HepG2 (cell line): ENCODE measurements at regions not wholly inside any gene's neighbourhood (a gene's known extent, or its start where the extent isn't known, plus 50 kb on each side); places are given as distances from the start of the nearest gene placed in this dataset.

Experiments used
- ATAC-seq: fragments of 200-7000 bp; cut with Tn5 transposase; 3 replicates; pipeline ENCODE4 v1.9.1; 2020; ENCODE audit warnings: mild to moderate bottlenecking, moderate library complexity
- BruUV-seq: library from RNA; stranded (reverse); fragments of 400-500 nt; replicated peaks from 2 replicates; lab custom pipeline; 2021; lab: Mats Ljungman, UMichigan
- CTCF ChIA-PET: fragments of 300-600 bp; formaldehyde crosslinking; extraction: SDS; loops from one replicate; lab custom pipeline; 2021; ENCODE audit warnings: low total read pairs, inconsistent platforms, low intra/inter-chr PET ratio; lab: Yijun Ruan, JAX
- POLR2A ChIA-PET: fragments of 350-600 bp; sonication (Branson Sonifier 250); formaldehyde crosslinking; loops from one replicate; lab custom pipeline; 2020; ENCODE audit warnings: antibody characterized with exemption, inconsistent platforms; lab: Yijun Ruan, JAX
- DNase-seq: peaks from one replicate; pipeline ENCODE4 v3.0.0-alpha.2; 2015; ENCODE audit warnings: low spot score
- FAIRE-seq: peaks from 3 replicates; lab custom pipeline; 2011; peaks lifted over from hg19 to GRCh38; lab: Jason Lieb, UNC
- H2AFZ ChIP-seq: one replicate; pipeline ENCODE4 v1.6.1; 2011; ENCODE audit warnings: low read length, inconsistent platforms
- H3K27ac ChIP-seq: fragments of 300-600 bp; 3 replicates; pipeline ENCODE4 v1.8.0; 2011; ENCODE audit warnings: mixed run types, mild to moderate bottlenecking, mixed read lengths, low read length, inconsistent platforms; ENCODE audit not compliant: insufficient read depth; ENCODE audit errors: extremely low read length
- H3K27me3 ChIP-seq, 2 experiments: fragments of 200-600 bp in 1 of 2; 2 replicates in 1 of 2; 3 replicates in 1 of 2; pipeline versions ENCODE4 v1.6.0 to v1.8.0; 2011; ENCODE audit warnings: low read length in 2 of 2, mild to moderate bottlenecking in 2 of 2, moderate library complexity in 2 of 2, inconsistent platforms in 1 of 2; ENCODE audit not compliant: insufficient read depth in 2 of 2, control insufficient read depth in 1 of 2
- H3K36me3 ChIP-seq, 2 experiments: fragments of 200-600 bp in 1 of 2; replicated peaks in 1 of 2; 2 replicates in 1 of 2; 3 replicates in 1 of 2; pipeline versions ENCODE4 v1.5.1 to v1.8.0; 2011; ENCODE audit warnings: low read length in 2 of 2, inconsistent platforms in 1 of 2; ENCODE audit not compliant: insufficient read depth in 2 of 2, control insufficient read depth in 1 of 2
- H3K4me1 ChIP-seq: 2 replicates; pipeline ENCODE4 v1.5.1; 2012; ENCODE audit warnings: low read length, inconsistent platforms; ENCODE audit not compliant: insufficient read depth
- H3K4me2 ChIP-seq: 2 replicates; pipeline ENCODE4 v1.6.0; 2011; ENCODE audit warnings: low read depth, low read length, inconsistent platforms
- H3K4me3 ChIP-seq, 3 experiments: fragments of 200-600 bp in 1 of 3; sonication (generic), shearing (Covaris generic) in 1 of 3; replicated peaks in 1 of 3; 2 replicates each; pipeline ENCODE4 v1.5.1; 2011 to 2016; ENCODE audit warnings: low read length in 3 of 3, inconsistent platforms in 2 of 3, low read depth in 2 of 3, mild to moderate bottlenecking in 2 of 3, control low read depth in 1 of 3, mixed read lengths in 1 of 3; ENCODE audit not compliant: insufficient read depth in 1 of 3
- H3K79me2 ChIP-seq: one replicate; pipeline ENCODE4 v1.6.1; 2011; ENCODE audit warnings: low read length, inconsistent platforms; ENCODE audit not compliant: insufficient read depth
- H3K9ac ChIP-seq: 2 replicates; pipeline ENCODE4 v1.6.0; 2011; ENCODE audit warnings: mild to moderate bottlenecking, low read depth, low read length, inconsistent platforms; ENCODE audit not compliant: insufficient read depth
- H3K9me3 ChIP-seq: 2 replicates; pipeline ENCODE4 v1.5.1; 2012; ENCODE audit warnings: mild to moderate bottlenecking, low read length
- H4K20me1 ChIP-seq: 2 replicates; pipeline ENCODE4 v1.6.0; 2011; ENCODE audit warnings: inconsistent platforms, mild to moderate bottlenecking, low read length, moderate library complexity; ENCODE audit not compliant: insufficient read depth
- AHR ChIP-seq: IDR thresholded peaks from 2 replicates; pipeline ENCODE4 v1.6.1; 2018; ENCODE audit warnings: missing genetic modification reagents, missing compliant biosample characterization
- ETV5 ChIP-seq: IDR thresholded peaks from 2 replicates; pipeline ENCODE4 v1.6.1; 2018; ENCODE audit warnings: missing biosample characterization, missing genetic modification reagents, inconsistent platforms, borderline replicate concordance
- FOXO1 ChIP-seq: sonication (generic); formaldehyde crosslinking; IDR thresholded peaks from 2 replicates; pipeline ENCODE4 v1.4.0; 2020; ENCODE audit warnings: missing genetic modification reagents
- GTF2F1 ChIP-seq: fragments of 150-350 bp; IDR thresholded peaks from 2 replicates; pipeline ENCODE4 v1.6.1; 2014; ENCODE audit warnings: low read length
- MLLT10 ChIP-seq: sonication (generic); formaldehyde crosslinking; IDR thresholded peaks from 2 replicates; pipeline ENCODE4 v1.4.0; 2020; ENCODE audit warnings: missing genetic modification reagents
- PRDM4 ChIP-seq: sonication (generic); formaldehyde crosslinking; IDR thresholded peaks from 2 replicates; pipeline ENCODE4 v1.9.0; 2021; ENCODE audit warnings: missing genetic modification reagents, borderline replicate concordance
- RFX3 ChIP-seq: IDR thresholded peaks from 2 replicates; pipeline ENCODE4 v1.6.1; 2016; ENCODE audit warnings: missing biosample characterization, missing genetic modification reagents
- THAP9 ChIP-seq: sonication (generic); formaldehyde crosslinking; IDR thresholded peaks from 2 replicates; pipeline ENCODE4; 2020; ENCODE audit warnings: missing genetic modification reagents, mild to moderate bottlenecking, borderline replicate concordance
- ZNF263 ChIP-seq: sonication (generic); formaldehyde crosslinking; IDR thresholded peaks from 2 replicates; pipeline ENCODE4 v1.4.0; 2020; ENCODE audit warnings: missing genetic modification reagents
- ZNF329 ChIP-seq: sonication (generic); formaldehyde crosslinking; IDR thresholded peaks from 2 replicates; pipeline ENCODE4 v1.9.0; 2021; ENCODE audit warnings: low read depth, mild to moderate bottlenecking, missing genetic modification reagents
- ZNF503 ChIP-seq: sonication (generic); formaldehyde crosslinking; IDR thresholded peaks from 2 replicates; pipeline ENCODE4 v1.4.0; 2020; ENCODE audit warnings: missing genetic modification reagents
- ZNF607 ChIP-seq: sonication (generic); formaldehyde crosslinking; IDR thresholded peaks from 2 replicates; pipeline ENCODE4 v1.5.1; 2020; ENCODE audit warnings: missing genetic modification reagents, mild to moderate bottlenecking, borderline replicate concordance
- ZNF619 ChIP-seq: sonication (generic); formaldehyde crosslinking; IDR thresholded peaks from 2 replicates; pipeline ENCODE4 v1.4.0; 2020; ENCODE audit warnings: mild to moderate bottlenecking, missing genetic modification reagents
- WGBS: methylation state at CpG from one replicate; pipeline ENCODE4 v1.1.6; 2017; ENCODE audit warnings: low lambda C conversion rate; 5-methylcytosine and 5-hydroxymethylcytosine counted together
- in situ Hi-C: cut with HindIII; loops from 2 replicates; pipeline ENCODE4 v1.10.0; 2017; ENCODE audit warnings: low pct_unique_long_range_greater_than_20kb; ENCODE audit not compliant: extremely low pct_ligation_motif_present
- intact Hi-C: fragments of 100-400 bp; cut with micrococcal nuclease; formaldehyde crosslinking; loops from one replicate; pipeline ENCODE4 v1.10.0; 2022; ENCODE audit not compliant: unreplicated experiment
- TF ChIP-seq, protein P1 (sequence below): sonication (generic); formaldehyde crosslinking; IDR thresholded peaks from 2 replicates; pipeline ENCODE4 v1.5.0; 2020; ENCODE audit warnings: missing genetic modification reagents
- TF ChIP-seq, protein P2 (sequence below): sonication (generic); formaldehyde crosslinking; IDR thresholded peaks from 2 replicates; pipeline ENCODE4 v1.4.0; 2020; ENCODE audit warnings: missing genetic modification reagents

GRCh38 chr1:189149547-189150375 is 1327.9 kb downstream of the BRINP3 start (continued):
- 0 out of 2 replicates have a peak, but pooled peaks have one; percentile 24 for TF ChIP-seq ZNF607
- TF ChIP-seq ETV5 (CRISPR knock-in tag), result no peak; the same call in 1 of the 2 replicates
- TF ChIP-seq, protein P1, sequence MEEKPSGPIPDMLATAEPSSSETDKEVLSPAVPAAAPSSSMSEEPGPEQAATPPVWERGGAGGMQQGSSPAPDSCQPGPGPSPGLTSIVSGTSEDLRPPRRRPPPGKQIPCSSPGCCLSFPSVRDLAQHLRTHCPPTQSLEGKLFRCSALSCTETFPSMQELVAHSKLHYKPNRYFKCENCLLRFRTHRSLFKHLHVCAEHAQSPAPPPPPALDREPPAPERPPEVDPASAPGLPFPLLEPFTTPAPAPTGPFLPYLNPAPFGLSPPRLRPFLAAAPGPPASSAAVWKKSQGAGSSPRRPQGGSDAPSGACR (CRISPR knock-in tag), result no peak
- no peak for TF ChIP-seq GTF2F1
- TF ChIP-seq MLLT10, result no peak
- TF ChIP-seq ZNF503 (CRISPR knock-in tag), result no peak
- TF ChIP-seq, all 625 proteins: peak for 50

DNA sequence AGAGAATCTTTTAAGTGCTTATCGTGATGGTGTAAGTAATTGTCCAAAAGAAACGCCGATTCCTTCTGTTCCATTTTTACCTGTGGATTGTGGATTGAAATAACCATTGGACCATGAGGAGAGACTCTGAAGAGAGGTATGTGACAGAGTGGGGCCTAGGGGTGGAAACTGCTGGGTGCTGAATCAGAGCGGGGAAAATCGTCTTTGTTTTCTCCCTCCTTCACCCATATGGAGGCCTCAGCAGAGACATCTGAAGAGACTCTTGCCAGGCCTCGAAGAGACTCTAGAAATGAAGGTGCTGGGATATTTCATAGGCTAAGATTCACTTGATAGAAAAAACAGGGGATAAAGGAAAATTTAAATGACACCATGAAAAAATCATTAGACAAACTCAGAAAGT is 1327.0 kb downstream of the BRINP3 start:
- H3K9ac ChIP-seq, result no peak overlapping the region
- in situ Hi-C loops (no loop called here), intact Hi-C loops (no loop called here)
- H3K4me1 ChIP-seq, result no peaks in the 10 kb centered on the region
- 32% methylated on average over 6 of the region's 6 CpGs for WGBS
- FAIRE-seq (no peak), ATAC-seq (no peak), DNase-seq (no peak)
- H3K4me2 ChIP-seq, result peak overlapping the region; percentile 27; the same call in 1 of the 2 replicates
- no peaks in the 10 kb centered on the region for H3K9me3 ChIP-seq
- 0 out of 6 replicates have a peak overlapping the region, but pooled peaks of 1 of the 3 experiments have one; percentile 12 for H3K4me3 ChIP-seq
- H3K27ac ChIP-seq, result no peak overlapping the region
- H3K27me3 ChIP-seq, result no peaks in the 10 kb centered on the region
- BruUV-seq, result TSS peak; percentile 60
- no peak overlapping the region for H2AFZ ChIP-seq
- CTCF ChIA-PET, result no interaction called here
- POLR2A ChIA-PET, result no interaction called here
- H3K79me2 ChIP-seq, result no peaks in the 10 kb centered on the region
- H4K20me1 ChIP-seq, result no peaks in the 10 kb centered on the region
- H3K36me3 ChIP-seq, result no peaks in the 10 kb centered on the region
- TF ChIP-seq PRDM4 (CRISPR knock-in tag), result no peak
- no peak for TF ChIP-seq FOXO1 (CRISPR knock-in tag)
- TF ChIP-seq ZNF263, result no peak
- no peak for TF ChIP-seq RFX3 (CRISPR knock-in tag)
- TF ChIP-seq, protein P2, sequence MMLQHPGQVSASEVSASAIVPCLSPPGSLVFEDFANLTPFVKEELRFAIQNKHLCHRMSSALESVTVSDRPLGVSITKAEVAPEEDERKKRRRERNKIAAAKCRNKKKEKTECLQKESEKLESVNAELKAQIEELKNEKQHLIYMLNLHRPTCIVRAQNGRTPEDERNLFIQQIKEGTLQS, result no peak
- no peak for TF ChIP-seq AHR
- TF ChIP-seq ZNF329 (CRISPR knock-in tag), result no peak
- no peak for TF ChIP-seq THAP9 (CRISPR knock-in tag)
- no peak for TF ChIP-seq ZNF619 (CRISPR knock-in tag)
